GM21447 (cell line): ENCODE measurements at regions not wholly inside any gene's neighbourhood (a gene's known extent, or its start where the extent isn't known, plus 50 kb on each side); places are given as distances from the start of the nearest gene placed in this dataset.
"Not testable (repeated sequence)": the region's sequence is repeated elsewhere in the genome, so short reads cannot be mapped to it uniquely, and the experiment has no call there.

ENCODE experiments used
- ATAC-seq: cut with Tn5 transposase; IDR thresholded peaks from one replicate; pipeline ENCODE4 v1.9.1; 2021; ENCODE audit not compliant: unreplicated experiment

GRCh38 chr16:86335266-86336172, 174.8 kb upstream of the FOXF1 start:
- no peak for ATAC-seq

GRCh38 chr16:86337138-86337537, 173.2 kb upstream of the FOXF1 start:
- no peak for ATAC-seq

DNA sequence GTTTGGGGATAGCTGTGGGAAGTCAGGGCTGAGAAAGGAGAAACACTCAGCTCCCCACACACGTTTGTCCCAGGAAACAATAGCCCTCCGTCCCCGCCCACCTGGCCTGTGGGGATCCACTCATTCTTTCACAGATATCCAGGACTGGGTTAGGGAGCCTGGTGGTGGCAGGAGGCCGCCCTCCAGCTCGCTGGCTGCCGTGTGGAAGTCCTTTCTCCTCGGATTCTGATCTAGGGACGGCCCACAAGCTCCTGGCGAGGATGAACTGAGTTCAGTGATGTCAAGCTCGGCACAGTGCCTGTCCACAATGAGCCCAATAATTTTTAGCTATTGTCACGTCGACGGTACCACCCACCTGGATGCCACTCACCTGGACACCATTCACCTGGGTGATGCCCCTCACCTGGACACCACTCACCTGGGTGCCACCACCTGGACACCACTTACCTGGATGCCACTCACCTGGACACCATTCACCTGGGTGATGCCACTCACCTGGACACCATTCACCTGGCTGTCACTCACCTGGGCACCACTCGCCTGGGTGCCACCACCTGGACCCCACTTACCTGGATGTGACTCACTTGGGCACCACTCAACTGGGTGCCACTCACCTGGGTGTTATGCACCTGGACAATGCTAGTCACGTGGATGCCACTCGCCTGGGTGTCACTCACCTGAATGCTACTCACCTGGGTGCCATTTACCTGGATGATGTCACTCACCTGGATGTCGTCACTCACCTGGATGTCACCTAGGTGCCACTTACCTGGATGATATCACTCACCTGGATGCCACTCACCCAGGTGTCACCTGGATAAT, 172.5 kb upstream of the FOXF1 start:
- no peak for ATAC-seq

GRCh38 chr16:86338403-86339115, 171.8 kb upstream of the FOXF1 start:
- no peak for ATAC-seq

GRCh38 chr16:86342161-86342834, 168.0 kb upstream of the FOXF1 start:
- no peak for ATAC-seq

- ATAC-seq: no peak
These were observed 167.1 kb upstream of the FOXF1 start for GRCh38 chr16:86343027-86343795.

- no peak for ATAC-seq
These were observed 166.3 kb upstream of the FOXF1 start for GRCh38 chr16:86343796-86344585.

- no peak for ATAC-seq
These were observed 165.8 kb upstream of the FOXF1 start for GRCh38 chr16:86344586-86344871.

DNA sequence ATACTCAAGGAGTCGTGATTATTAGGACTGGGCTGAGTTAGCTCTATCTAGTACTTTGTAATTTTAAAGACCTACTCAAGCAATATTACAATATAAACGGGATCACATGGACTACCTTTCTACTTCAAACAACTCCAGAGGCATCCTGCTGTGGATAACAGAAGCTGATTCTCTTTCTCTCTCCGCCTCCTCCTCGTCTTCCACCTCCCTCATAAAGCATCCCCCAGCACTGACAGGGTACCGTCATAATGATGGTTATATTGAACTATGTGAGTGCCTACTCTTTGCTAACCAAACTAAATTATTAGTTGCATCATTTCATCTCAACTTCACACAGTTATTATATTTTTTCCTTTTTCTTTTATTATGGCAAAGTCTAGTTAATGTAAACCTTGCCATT, 165.4 kb upstream of the FOXF1 start:
- ATAC-seq: no peak

GRCh38 chr16:86345516-86345915, 164.8 kb upstream of the FOXF1 start:
- ATAC-seq: no peak

DNA sequence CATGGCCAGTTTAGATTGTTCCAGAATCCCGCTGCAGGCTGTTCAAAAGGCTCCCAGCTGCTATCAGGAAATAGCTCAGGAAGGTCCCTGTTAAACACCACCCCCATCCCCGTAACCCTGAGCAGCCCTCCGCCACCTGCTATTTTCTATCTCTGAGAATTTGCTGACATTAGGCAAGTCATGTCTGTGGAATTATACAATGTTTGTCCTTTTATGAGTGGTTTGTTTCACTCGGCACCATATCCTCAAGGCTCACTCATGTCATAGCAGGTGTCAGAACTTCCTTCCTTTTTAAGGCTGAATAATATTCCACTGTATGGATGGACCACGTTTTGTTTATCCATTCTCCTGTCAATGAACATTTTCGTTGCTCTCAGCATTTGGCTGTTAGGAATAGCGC, 164.3 kb upstream of the FOXF1 start:
- no peak for ATAC-seq

DNA sequence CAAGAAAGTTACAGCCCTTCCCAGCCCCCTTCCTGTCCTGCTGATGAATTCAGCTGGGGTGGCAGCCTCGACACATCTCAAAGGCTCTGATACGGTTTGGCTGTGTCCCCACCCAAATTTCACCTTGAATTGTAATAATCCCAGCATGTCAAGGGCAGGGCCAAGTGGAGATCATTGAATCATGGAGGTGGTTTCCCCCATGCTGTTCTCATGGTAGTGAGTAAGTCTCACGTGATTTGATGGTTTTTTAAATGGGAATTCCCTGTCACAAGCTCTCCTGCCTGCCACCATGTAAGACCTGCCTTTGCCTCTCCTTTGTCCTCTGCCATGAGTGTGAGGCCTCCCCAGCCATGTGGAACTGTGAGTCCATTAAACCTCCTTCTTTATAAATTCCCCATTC, 163.2 kb upstream of the FOXF1 start:
- no peak for ATAC-seq

GRCh38 chr16:86347916-86348555, 162.3 kb upstream of the FOXF1 start:
- ATAC-seq: no peak

GRCh38 chr16:86349338-86349900, 160.9 kb upstream of the FOXF1 start:
- no peak for ATAC-seq

DNA sequence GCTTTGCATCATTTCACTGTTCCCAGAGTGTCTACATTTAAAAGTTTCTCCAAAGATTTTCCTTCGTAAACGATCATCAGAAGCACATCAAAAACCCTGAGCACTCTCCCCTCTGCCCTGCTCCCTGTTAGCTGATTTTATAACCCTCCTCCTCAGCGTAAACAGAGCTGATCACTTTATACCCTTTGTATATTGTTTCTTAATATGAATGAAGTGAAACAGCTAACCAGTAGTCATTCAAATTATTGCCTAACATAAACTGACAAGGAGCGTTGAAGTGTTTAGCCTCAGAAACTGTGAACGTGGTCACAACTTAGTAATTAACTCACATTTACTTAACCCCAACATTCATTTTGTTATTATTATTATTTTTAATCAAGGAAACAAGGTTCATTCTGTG, 160.0 kb upstream of the FOXF1 start:
- ATAC-seq: no peak

- no peak for ATAC-seq
These were observed 159.1 kb upstream of the FOXF1 start for GRCh38 chr16:86351041-86351784.

- ATAC-seq: not testable (repeated sequence)
These were observed 158.6 kb upstream of the FOXF1 start for GRCh38 chr16:86351785-86352139.

GRCh38 chr16:86353148-86353547, 157.2 kb upstream of the FOXF1 start:
- no peak for ATAC-seq
